IMR-90 (cell line): ENCODE measurements at regions not wholly inside any gene's neighbourhood (a gene's known extent, or its start where the extent isn't known, plus 50 kb on each side); places are given as distances from the start of the nearest gene placed in this dataset.

Experiments
- ATAC-seq: fragments of 200-7000 bp; cut with Tn5 transposase; 2 replicates; pipeline ENCODE4 v1.9.1; 2020; ENCODE audit warnings: low read depth, mild to moderate bottlenecking, moderate library complexity
- BruUV-seq: library from RNA; stranded (reverse); fragments of 400-500 nt; replicated peaks from 2 replicates; lab custom pipeline; 2021; lab: Mats Ljungman, UMichigan
- CTCF ChIA-PET: fragments of 300-600 bp; formaldehyde crosslinking; extraction: SDS; loops from one replicate; lab custom pipeline; 2021; ENCODE audit warnings: antibody characterized with exemption; lab: Yijun Ruan, JAX
- POLR2A ChIA-PET: fragments of 300-600 bp; sonication (Branson Sonifier 250); formaldehyde crosslinking; loops from one replicate; lab custom pipeline; 2022; ENCODE audit warnings: antibody characterized with exemption; ENCODE audit not compliant: unreplicated experiment; lab: Charles Lee
- DNase-seq: peaks from one replicate; pipeline ENCODE4 v3.0.0; 2013
- H2AFZ ChIP-seq: replicated peaks from 2 replicates; pipeline ENCODE3; 2013; ENCODE audit warnings: low read length, mild to moderate bottlenecking; ENCODE audit not compliant: poor library complexity
- H2AK5ac ChIP-seq: 2 replicates; pipeline ENCODE4 v1.6.1; 2013; ENCODE audit warnings: low read depth, low read length, inconsistent platforms
- H2AK9ac ChIP-seq: replicated peaks from 2 replicates; pipeline ENCODE3; 2013; ENCODE audit warnings: mild to moderate bottlenecking, low read depth, low read length, moderate library complexity; ENCODE audit not compliant: poor library complexity
- H2BK120ac ChIP-seq: 2 replicates; pipeline ENCODE4 v1.6.1; 2013; ENCODE audit warnings: low read depth, low read length, inconsistent platforms
- H2BK15ac ChIP-seq: 3 replicates; pipeline ENCODE4 v1.6.1; 2013; ENCODE audit warnings: low read depth, low read length, inconsistent platforms
- H2BK20ac ChIP-seq: 2 replicates; pipeline ENCODE4 v1.6.1; 2013; ENCODE audit warnings: low read depth, mild to moderate bottlenecking, inconsistent platforms, low read length, moderate library complexity
- H2BK5ac ChIP-seq: 2 replicates; pipeline ENCODE4 v1.6.1; 2013; ENCODE audit warnings: mild to moderate bottlenecking, low read depth, low read length, inconsistent platforms; ENCODE audit not compliant: poor library complexity, severe bottlenecking
- H3K14ac ChIP-seq: replicated peaks from 2 replicates; pipeline ENCODE4 v1.6.1; 2013; ENCODE audit warnings: low read depth, low read length, inconsistent platforms
- H3K18ac ChIP-seq: 2 replicates; pipeline ENCODE4 v1.6.1; 2013; ENCODE audit warnings: low read depth, low read length, control low read depth
- H3K23ac ChIP-seq: 2 replicates; pipeline ENCODE4 v1.6.1; 2013; ENCODE audit warnings: low read depth, low read length, inconsistent platforms
- H3K27ac ChIP-seq: 2 replicates; pipeline ENCODE4 v1.5.1; 2013; ENCODE audit warnings: mild to moderate bottlenecking, control low read depth, low read length; ENCODE audit not compliant: insufficient read depth
- H3K27me3 ChIP-seq: 2 replicates; pipeline ENCODE4 v1.6.1; 2013; ENCODE audit warnings: low read length; ENCODE audit not compliant: control insufficient read depth, insufficient read depth
- H3K36me3 ChIP-seq: 2 replicates; pipeline ENCODE4 v1.6.1; 2013; ENCODE audit warnings: low read length, mixed read lengths; ENCODE audit not compliant: control insufficient read depth, insufficient read depth
- H3K4ac ChIP-seq: 2 replicates; pipeline ENCODE4 v1.6.1; 2013; ENCODE audit warnings: low read depth, low read length, inconsistent platforms
- H3K4me1 ChIP-seq: 2 replicates; pipeline ENCODE4 v1.6.1; 2013; ENCODE audit warnings: low read length, mixed read lengths; ENCODE audit not compliant: control insufficient read depth, insufficient read depth
- H3K4me2 ChIP-seq: 2 replicates; pipeline ENCODE4 v1.6.1; 2013; ENCODE audit warnings: low read depth, mild to moderate bottlenecking, control low read depth, low read length, moderate library complexity
- H3K4me3 ChIP-seq: 2 replicates; pipeline ENCODE4 v1.5.1; 2013; ENCODE audit warnings: low read depth, mild to moderate bottlenecking, control low read depth, low read length, moderate library complexity; ENCODE audit not compliant: insufficient read depth
- H3K56ac ChIP-seq: 2 replicates; pipeline ENCODE4 v1.6.1; 2013; ENCODE audit warnings: low read length, inconsistent platforms; ENCODE audit not compliant: insufficient read depth; ENCODE audit errors: extremely low read depth
- H3K79me1 ChIP-seq, 2 experiments: 2 replicates each; pipeline ENCODE4 v1.6.1; 2013; ENCODE audit warnings: low read length in 2 of 2, inconsistent platforms in 1 of 2, low read depth in 1 of 2
- H3K9ac ChIP-seq: 2 replicates; pipeline ENCODE4 v1.6.1; 2013; ENCODE audit warnings: low read depth, low read length, control low read depth
- H3K9me1 ChIP-seq: 2 replicates; pipeline ENCODE4 v1.6.1; 2013; ENCODE audit warnings: low read length, inconsistent platforms; ENCODE audit not compliant: insufficient read depth
- H3K9me3 ChIP-seq: 2 replicates; pipeline ENCODE4 v1.6.1; 2013; ENCODE audit warnings: low read length; ENCODE audit not compliant: control insufficient read depth, insufficient read depth
- H4K20me1 ChIP-seq: 2 replicates; pipeline ENCODE4 v1.6.1; 2013; ENCODE audit warnings: low read length, inconsistent platforms; ENCODE audit not compliant: insufficient read depth
- H4K5ac ChIP-seq: 2 replicates; pipeline ENCODE4 v1.6.1; 2013; ENCODE audit warnings: mild to moderate bottlenecking, low read depth, low read length, control low read depth
- H4K8ac ChIP-seq, 2 experiments: 2 replicates each; pipeline ENCODE4 v1.6.1; 2013; ENCODE audit warnings: low read depth in 2 of 2, low read length in 2 of 2, control low read depth in 1 of 2, inconsistent platforms in 1 of 2
- H4K91ac ChIP-seq: 2 replicates; pipeline ENCODE4 v1.6.1; 2013; ENCODE audit warnings: low read depth, low read length, inconsistent platforms; ENCODE audit not compliant: insufficient read depth
- SMC3 ChIP-seq: fragments of 150-350 bp; IDR thresholded peaks from 2 replicates; pipeline ENCODE4 v1.6.1; 2016; ENCODE audit warnings: low read depth, mild to moderate bottlenecking, antibody characterized with exemption, low read length, moderate library complexity
- WGBS, 2 experiments: methylation state at CpG; one replicate each; pipeline versions ENCODE4 v1.1.5 to v1.1.7; 2013; ENCODE audit warnings: missing lambda C conversion rate in 2 of 2; ENCODE audit not compliant: insufficient read length in 1 of 2; ENCODE audit errors: extremely low coverage in 2 of 2; 5-methylcytosine and 5-hydroxymethylcytosine counted together
- dilution Hi-C: fragments of 300-500 bp; cut with HindIII; formaldehyde crosslinking; loops from one replicate; pipeline ENCODE4 v1.14.3; 2018; ENCODE audit warnings: low sequenced_read_pairs; ENCODE audit not compliant: unreplicated experiment
- in situ Hi-C: fragments of 300-500 bp; cut with MboI; formaldehyde crosslinking; loops from 3 replicates; pipeline ENCODE4 v1.14.3; 2019; ENCODE audit warnings: low sequenced_read_pairs, inconsistent platforms, mixed read lengths
- intact Hi-C: fragments of 100-400 bp; cut with micrococcal nuclease; formaldehyde crosslinking; loops from 2 replicates; pipeline ENCODE4 v1.10.0; 2022
- TF ChIP-seq, protein P1 (sequence below): fragments of 150-350 bp; IDR thresholded peaks from 2 replicates; pipeline ENCODE4 v1.6.1; 2016; ENCODE audit warnings: low read depth, mild to moderate bottlenecking, low read length, moderate library complexity, borderline replicate concordance

DNA sequence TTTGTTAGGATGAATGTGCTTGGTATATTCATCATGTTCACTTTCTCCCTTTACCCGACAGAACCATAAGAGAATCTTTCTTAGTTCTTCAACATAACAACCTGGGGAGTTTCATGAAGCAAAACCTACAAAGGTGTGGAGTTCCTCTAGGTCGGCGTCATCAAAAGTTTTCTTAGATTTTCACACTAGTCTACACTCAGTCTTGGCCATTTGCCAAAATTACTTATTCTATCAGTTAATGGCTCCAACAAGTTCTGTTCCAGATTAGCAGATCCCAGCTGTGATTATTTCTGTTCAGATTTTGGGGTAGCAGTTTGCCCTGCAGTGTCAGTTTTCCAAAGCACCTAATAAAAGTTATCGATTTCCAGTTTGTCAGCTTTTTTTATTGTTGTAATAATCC is 935.8 kb upstream of the RAG2 start:
- no peak overlapping the region for H3K4ac ChIP-seq
- CTCF ChIA-PET: no interaction called here
- no peak overlapping the region for H3K56ac ChIP-seq
- H3K4me2 ChIP-seq: no peak overlapping the region
- no CpG with 5 or more reads among the region's 4 CpGs for WGBS, 2 experiments
- no peak overlapping the region for H2BK120ac ChIP-seq
- H3K9me1 ChIP-seq: no peaks in the 10 kb centered on the region
- H3K9me3 ChIP-seq: peaks cover 6% of the 10 kb centered on the region
- H2BK5ac ChIP-seq: no peak overlapping the region
- no peak overlapping the region for H3K14ac ChIP-seq
- no peaks in the 10 kb centered on the region for H3K4me1 ChIP-seq
- intact Hi-C loops (no loop called here), dilution Hi-C loops (no loop called here), in situ Hi-C loops (no loop called here)
- no peak overlapping the region for H2BK15ac ChIP-seq
- no peak overlapping the region for H3K18ac ChIP-seq
- no peak overlapping the region for H4K8ac ChIP-seq
- no peak overlapping the region for H3K27ac ChIP-seq
- no peaks in the 10 kb centered on the region for H3K27me3 ChIP-seq
- no peak overlapping the region for H3K23ac ChIP-seq
- H2AK5ac ChIP-seq: no peak overlapping the region
- no peak for TF ChIP-seq SMC3
- TF ChIP-seq, protein P1, sequence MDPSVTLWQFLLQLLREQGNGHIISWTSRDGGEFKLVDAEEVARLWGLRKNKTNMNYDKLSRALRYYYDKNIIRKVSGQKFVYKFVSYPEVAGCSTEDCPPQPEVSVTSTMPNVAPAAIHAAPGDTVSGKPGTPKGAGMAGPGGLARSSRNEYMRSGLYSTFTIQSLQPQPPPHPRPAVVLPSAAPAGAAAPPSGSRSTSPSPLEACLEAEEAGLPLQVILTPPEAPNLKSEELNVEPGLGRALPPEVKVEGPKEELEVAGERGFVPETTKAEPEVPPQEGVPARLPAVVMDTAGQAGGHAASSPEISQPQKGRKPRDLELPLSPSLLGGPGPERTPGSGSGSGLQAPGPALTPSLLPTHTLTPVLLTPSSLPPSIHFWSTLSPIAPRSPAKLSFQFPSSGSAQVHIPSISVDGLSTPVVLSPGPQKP: no peak
- no peak overlapping the region for H4K5ac ChIP-seq
- no peaks in the 10 kb centered on the region for H4K20me1 ChIP-seq
- POLR2A ChIA-PET: no interaction called here
- DNase-seq: no peak
- H4K91ac ChIP-seq: no peak overlapping the region
- no peak overlapping the region for H3K9ac ChIP-seq
- H3K79me1 ChIP-seq: no peaks in the 10 kb centered on the region
- no peaks in the 10 kb centered on the region for H3K36me3 ChIP-seq
- no peak overlapping the region for H2BK20ac ChIP-seq
- no TSS peak for BruUV-seq
- no peak overlapping the region for H2AFZ ChIP-seq
- H3K4me3 ChIP-seq: no peak overlapping the region
- no peak overlapping the region for H2AK9ac ChIP-seq
- ATAC-seq: no peak
